NT2/D1 (cell line): ENCODE measurements at regions not wholly inside any gene's neighbourhood (a gene's known extent, or its start where the extent isn't known, plus 50 kb on each side); places are given as distances from the start of the nearest gene placed in this dataset.

Source experiments
- DNase-seq: peaks from one replicate; pipeline ENCODE4 v3.0.0-alpha.2; 2011; ENCODE audit warnings: low read depth, low spot score
- H3K27me3 ChIP-seq: 2 replicates; pipeline ENCODE4 v1.6.0; 2011; ENCODE audit warnings: mild to moderate bottlenecking; ENCODE audit not compliant: insufficient read length, insufficient read depth
- H3K36me3 ChIP-seq: 2 replicates; pipeline ENCODE4 v1.6.1; 2011; ENCODE audit warnings: mild to moderate bottlenecking, low read length, mixed read lengths; ENCODE audit not compliant: insufficient read depth, insufficient read length
- H3K4me1 ChIP-seq: 2 replicates; pipeline ENCODE4 v1.5.1; 2011; ENCODE audit not compliant: insufficient read depth, insufficient read length
- H3K4me3 ChIP-seq: 2 replicates; pipeline ENCODE4 v1.5.1; 2011; ENCODE audit warnings: low read depth; ENCODE audit not compliant: insufficient read length
- H3K9ac ChIP-seq: 2 replicates; pipeline ENCODE4 v1.6.0; 2011; ENCODE audit warnings: low read depth; ENCODE audit not compliant: insufficient read length
- H3K9me3 ChIP-seq: 2 replicates; pipeline ENCODE4 v1.5.1; 2011; ENCODE audit warnings: mild to moderate bottlenecking, low read length; ENCODE audit not compliant: insufficient read depth
- SUZ12 ChIP-seq: IDR thresholded peaks from 2 replicates; pipeline ENCODE4 v1.6.1; 2011; ENCODE audit not compliant: insufficient read length, insufficient read depth; ENCODE audit errors: extremely low read depth
- YY1 ChIP-seq: IDR thresholded peaks from 2 replicates; pipeline ENCODE4 v1.6.1; 2011; ENCODE audit not compliant: insufficient read length, insufficient read depth
- ZNF274 ChIP-seq: IDR thresholded peaks from 2 replicates; pipeline ENCODE4 v1.6.1; 2011; ENCODE audit warnings: mild to moderate bottlenecking, low read depth, low read length

GRCh38 chr3:99212969-99213368 lies 311.5 kb upstream of the DCBLD2 start:
- H3K9ac ChIP-seq: no peak overlapping the region
- peaks cover 20% of the 10 kb centered on the region for H3K9me3 ChIP-seq
- no peak overlapping the region for H3K4me3 ChIP-seq
- H3K36me3 ChIP-seq: no peaks in the 10 kb centered on the region
- no peaks in the 10 kb centered on the region for H3K4me1 ChIP-seq
- no peak for DNase-seq
- H3K27me3 ChIP-seq: no peaks in the 10 kb centered on the region
- no peak for TF ChIP-seq SUZ12
- no peak for TF ChIP-seq ZNF274
- no peak for TF ChIP-seq YY1

- no peaks in the 10 kb centered on the region for H3K36me3 ChIP-seq
- no peak for DNase-seq
- no peaks in the 10 kb centered on the region for H3K27me3 ChIP-seq
- TF ChIP-seq YY1 (no peak), SUZ12 (no peak), ZNF274 (no peak)
- no peak overlapping the region for H3K9ac ChIP-seq
- H3K9me3 ChIP-seq: peaks cover 20% of the 10 kb centered on the region
- no peak overlapping the region for H3K4me3 ChIP-seq
- no peaks in the 10 kb centered on the region for H3K4me1 ChIP-seq
Observed at GRCh38 chr3:99211309-99211708, 309.8 kb upstream of the DCBLD2 start.

DNA sequence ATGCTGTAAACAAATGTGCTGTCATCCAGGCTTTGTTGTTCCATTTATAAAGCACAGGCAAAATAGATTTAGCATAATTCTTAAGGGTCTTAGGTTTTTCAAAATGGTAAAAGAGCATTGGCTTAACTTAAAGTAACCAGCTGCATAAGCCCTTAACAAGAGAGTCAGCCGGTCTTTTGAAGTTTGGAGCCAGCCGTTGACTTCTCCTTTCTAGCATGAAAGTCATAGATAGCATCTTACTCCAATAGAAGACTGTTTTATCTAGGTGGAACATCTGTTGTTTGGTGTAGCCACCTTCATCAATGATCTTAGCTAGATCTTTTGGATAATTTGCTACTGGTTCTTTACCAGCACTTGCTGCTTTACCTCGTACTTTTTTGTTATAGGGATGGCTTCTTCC lies 297.5 kb upstream of the DCBLD2 start:
- no peaks in the 10 kb centered on the region for H3K4me1 ChIP-seq
- H3K27me3 ChIP-seq: no peaks in the 10 kb centered on the region
- TF ChIP-seq SUZ12: no peak
- no peak overlapping the region for H3K4me3 ChIP-seq
- no peak for DNase-seq
- no peak overlapping the region for H3K9ac ChIP-seq
- H3K36me3 ChIP-seq: no peaks in the 10 kb centered on the region
- no peaks in the 10 kb centered on the region for H3K9me3 ChIP-seq

GRCh38 chr3:99191186-99191585 lies 289.7 kb upstream of the DCBLD2 start:
- Histone ChIP-seq H3K4me1 (no peaks in the 10 kb centered on the region), H3K9ac (no peak overlapping the region), H3K9me3 (no peaks in the 10 kb centered on the region), H3K27me3 (no peaks in the 10 kb centered on the region), H3K4me3 (no peak overlapping the region), H3K36me3 (no peaks in the 10 kb centered on the region)
- DNase-seq: no peak
- TF ChIP-seq SUZ12 (no peak), ZNF274 (no peak), YY1 (no peak)

DNA sequence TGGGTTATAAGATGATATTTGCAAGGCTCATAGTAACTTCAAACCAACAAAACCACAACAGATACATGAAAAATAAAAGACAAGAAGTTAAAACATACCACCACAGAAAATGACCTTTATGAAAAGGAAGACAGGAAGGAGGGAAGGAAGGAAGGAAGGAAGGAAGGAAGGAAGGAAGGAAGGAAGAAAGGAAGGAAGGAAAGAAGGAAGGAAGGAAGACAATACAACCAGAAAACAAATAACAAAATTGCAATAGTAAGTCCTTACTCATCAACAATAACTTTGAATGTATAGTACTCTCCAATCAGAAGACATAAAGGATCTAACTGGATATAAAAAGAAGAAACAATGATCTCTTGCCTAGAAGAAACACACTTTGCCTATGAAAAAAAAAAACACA lies 287.4 kb upstream of the DCBLD2 start:
- no peak for DNase-seq
- Histone ChIP-seq H3K9me3 (no peaks in the 10 kb centered on the region), H3K4me1 (no peaks in the 10 kb centered on the region), H3K4me3 (no peak overlapping the region), H3K9ac (no peak overlapping the region), H3K27me3 (no peaks in the 10 kb centered on the region), H3K36me3 (no peaks in the 10 kb centered on the region)
- TF ChIP-seq SUZ12 (no peak), YY1 (no peak), ZNF274 (no peak)

GRCh38 chr3:99186016-99186415 lies 284.5 kb upstream of the DCBLD2 start:
- TF ChIP-seq SUZ12 (no peak), YY1 (no peak), ZNF274 (no peak)
- H3K9me3 ChIP-seq: no peaks in the 10 kb centered on the region
- no peak for DNase-seq
- no peaks in the 10 kb centered on the region for H3K4me1 ChIP-seq
- no peak overlapping the region for H3K9ac ChIP-seq
- H3K36me3 ChIP-seq: no peaks in the 10 kb centered on the region
- no peaks in the 10 kb centered on the region for H3K27me3 ChIP-seq
- H3K4me3 ChIP-seq: no peak overlapping the region

DNA sequence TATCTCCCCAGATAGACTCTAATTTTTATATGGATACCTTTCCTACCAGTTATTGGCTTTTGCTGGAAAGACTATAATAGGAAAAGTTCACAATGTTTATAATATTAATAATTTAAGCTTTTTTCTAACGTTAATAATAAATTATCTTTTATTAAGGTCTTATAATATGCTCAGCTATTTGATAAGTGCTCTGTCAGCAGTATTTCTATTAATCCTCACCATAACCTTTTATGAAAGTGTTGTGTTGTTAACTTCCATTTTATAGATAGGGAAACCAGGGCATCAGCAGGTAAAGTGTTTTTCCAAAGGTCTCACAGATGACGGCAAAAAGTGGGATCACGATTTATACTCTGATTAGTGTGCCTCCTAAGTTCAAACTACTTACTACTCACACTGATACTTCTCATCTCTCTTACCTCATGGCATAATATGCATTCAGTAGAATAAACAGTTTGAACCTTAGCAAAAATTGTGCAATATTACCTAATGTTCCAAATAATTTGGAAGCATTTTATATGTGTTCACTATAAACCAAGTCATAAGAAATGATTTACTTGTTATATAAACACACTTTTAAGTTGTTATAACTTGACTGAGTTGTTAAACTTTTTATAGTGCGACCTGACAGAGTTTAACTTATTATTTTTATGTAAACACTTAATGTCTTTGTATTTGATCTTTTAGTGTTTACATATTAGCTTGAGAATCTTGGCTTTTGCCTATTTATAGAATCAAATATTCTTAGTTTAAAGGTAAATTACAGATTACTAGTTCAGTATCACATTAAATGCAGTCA lies 274.9 kb upstream of the DCBLD2 start:
- Histone ChIP-seq H3K27me3 (no peaks in the 10 kb centered on the region), H3K9ac (no peak overlapping the region), H3K36me3 (no peaks in the 10 kb centered on the region), H3K4me3 (no peak overlapping the region), H3K4me1 (no peaks in the 10 kb centered on the region), H3K9me3 (no peaks in the 10 kb centered on the region)
- no peak for TF ChIP-seq YY1
- TF ChIP-seq SUZ12: no peak
- TF ChIP-seq ZNF274: no peak
- DNase-seq: no peak
